CD4-positive, alpha-beta T cell treated with Interleukin-4 for 4 hours (primary cell): ENCODE measurements at regions not wholly inside any gene's neighbourhood (a gene's known extent, or its start where the extent isn't known, plus 50 kb on each side); places are given as distances from the start of the nearest gene placed in this dataset.

ENCODE experiments used
- DNase-seq: peaks from one replicate; pipeline ENCODE4 v3.0.0-alpha.2; 2020

DNA sequence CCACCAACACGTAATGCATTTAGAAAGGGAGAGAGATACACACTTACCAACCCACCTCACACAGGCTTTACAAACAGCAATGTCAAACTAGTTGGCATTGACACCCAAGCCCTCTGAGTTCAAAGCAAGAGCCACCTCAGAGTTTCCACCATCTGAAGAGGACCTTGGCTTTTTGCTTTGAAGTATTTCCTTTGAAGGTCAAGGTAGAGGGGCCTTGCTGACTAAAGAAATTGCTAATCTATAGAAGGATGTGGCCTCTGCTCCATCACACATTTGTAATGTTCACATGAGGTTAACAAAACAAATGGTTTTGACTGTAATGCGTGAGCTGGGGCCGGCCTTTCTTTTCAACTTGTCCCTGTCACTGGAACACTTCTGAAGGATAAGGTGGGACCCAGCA lies 117.7 kb downstream of the POLR2M start:
- no peak for DNase-seq

DNA sequence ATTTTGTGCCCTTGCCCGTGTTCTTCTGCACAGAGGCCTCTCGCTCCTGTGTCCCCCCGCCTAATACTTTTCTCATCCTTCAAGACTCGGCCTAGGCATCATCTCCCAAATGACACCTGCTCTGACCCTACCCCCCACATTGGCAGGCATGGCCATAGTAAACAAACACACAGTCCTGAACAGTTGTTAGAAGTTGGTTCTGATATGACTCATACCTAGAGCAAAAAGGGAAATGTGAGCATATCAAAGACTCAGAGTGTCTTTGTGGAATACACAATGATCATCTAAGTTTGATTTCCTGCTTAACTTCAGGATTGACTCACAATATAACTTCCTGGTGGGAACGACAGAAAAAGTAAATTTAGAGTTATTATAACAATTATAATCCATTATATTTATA lies 120.5 kb downstream of the POLR2M start:
- no peak for DNase-seq

DNA sequence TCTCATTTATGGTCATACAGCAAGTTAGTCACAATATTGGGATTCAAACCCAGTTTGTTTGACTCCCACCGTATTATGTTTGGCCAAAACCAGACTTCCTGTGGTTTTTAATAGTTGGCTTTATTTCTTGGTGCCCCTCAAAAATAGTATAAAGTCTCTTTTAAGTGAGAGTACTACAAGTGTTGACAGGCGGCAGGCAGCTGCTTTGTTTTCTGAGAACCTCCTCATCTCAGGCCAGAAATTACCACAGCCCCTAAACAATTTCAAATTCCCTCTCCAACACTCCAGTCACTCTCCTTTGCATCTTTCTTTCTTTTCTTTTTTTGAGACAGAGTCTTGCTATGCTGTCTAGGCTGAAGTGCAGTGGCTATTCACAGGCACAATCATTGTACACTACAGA lies 121.5 kb downstream of the POLR2M start:
- DNase-seq, result no peak

DNA sequence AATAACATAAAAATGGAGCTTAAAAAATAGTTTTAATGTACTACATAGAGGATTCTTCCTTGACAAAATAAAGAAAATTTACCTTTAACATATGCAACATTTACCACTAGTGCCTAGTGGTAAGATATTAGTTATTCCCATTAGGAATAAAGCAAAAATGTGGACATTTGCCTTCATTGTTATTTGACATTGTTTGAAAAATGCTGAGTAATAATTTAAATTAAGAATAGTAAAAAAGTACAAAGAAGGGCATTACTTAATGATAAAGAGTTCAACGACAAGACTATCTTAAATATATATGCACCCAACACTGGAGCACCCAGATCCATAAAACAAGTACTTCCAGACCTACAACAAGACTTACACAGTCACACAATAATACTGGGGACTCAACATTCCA lies 125.7 kb downstream of the POLR2M start:
- DNase-seq, result no peak

DNA sequence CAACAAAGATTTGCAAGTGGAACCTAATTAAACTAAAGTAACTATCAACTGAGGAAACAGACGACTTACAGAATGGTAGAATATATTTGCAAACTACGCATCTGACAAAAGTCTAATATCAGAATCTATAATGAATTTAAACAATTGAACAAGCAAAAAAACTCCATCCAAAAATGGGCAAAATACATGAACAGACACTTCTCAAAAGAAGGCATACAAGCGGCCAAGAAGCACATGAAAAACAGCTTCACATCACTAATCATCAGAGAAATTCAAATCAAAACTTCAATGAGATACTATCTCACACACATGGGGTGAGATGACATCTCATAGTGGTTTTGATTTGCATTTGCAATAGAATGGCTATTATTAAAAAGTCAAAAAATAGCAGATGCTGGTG lies 128.6 kb downstream of the POLR2M start:
- DNase-seq, result no peak

DNA sequence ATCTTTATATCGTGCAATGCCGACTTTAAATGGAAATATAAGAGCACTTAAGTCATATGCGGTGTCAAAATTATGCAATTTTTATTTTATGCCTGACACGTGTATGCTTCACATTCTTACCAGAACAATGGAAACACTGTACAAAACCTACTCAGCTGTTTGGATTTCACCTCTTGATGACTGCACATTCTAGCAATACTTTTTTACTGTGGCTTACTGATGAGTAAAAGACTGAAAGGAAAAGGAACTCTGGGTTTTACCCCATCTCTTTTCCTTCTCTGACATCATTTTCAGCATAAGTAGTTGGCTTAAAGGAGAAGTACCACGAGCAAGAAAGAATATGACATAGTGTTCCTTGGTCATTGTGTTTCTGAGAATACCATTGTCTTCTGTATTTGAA lies 142.8 kb downstream of the POLR2M start:
- no peak for DNase-seq

DNA sequence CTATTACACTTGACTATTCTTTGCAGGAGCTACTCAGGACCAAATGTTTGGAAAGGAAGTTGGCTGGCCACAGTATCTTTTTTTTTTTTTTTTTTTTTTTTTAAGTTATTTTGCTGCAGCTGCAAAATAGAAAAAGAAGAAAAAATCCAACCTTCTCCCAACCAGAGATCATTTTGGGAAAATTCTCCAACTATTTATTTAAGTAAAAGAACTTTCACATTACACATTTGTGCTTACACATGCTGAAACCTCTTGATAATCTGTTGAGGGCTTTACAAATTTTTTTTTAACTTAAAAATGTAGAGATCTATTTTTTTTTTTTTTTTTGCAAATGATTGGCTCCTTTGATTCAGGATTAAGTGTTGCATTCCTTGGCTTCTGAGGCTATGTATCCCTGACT lies 148.0 kb downstream of the POLR2M start:
- no peak for DNase-seq

DNA sequence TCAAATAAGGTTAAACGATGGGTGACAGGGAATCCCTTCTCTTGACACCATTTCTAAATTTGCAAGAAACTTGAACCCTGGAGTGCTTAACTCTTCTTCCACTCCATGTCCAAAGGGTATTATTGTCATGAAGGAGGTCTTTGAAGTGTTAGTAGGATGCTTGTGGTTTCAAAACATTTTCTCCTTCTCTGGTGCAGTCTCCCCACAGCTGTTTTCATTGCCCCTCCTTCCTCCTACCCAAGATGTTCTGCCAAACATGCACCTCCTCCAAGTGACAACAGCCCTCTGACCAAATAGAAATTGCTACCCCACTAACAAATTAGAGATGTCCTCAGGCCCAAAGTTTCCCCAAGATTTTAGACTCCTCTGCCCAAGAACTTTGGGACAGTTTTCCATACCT lies 151.4 kb downstream of the POLR2M start:
- no peak for DNase-seq

DNA sequence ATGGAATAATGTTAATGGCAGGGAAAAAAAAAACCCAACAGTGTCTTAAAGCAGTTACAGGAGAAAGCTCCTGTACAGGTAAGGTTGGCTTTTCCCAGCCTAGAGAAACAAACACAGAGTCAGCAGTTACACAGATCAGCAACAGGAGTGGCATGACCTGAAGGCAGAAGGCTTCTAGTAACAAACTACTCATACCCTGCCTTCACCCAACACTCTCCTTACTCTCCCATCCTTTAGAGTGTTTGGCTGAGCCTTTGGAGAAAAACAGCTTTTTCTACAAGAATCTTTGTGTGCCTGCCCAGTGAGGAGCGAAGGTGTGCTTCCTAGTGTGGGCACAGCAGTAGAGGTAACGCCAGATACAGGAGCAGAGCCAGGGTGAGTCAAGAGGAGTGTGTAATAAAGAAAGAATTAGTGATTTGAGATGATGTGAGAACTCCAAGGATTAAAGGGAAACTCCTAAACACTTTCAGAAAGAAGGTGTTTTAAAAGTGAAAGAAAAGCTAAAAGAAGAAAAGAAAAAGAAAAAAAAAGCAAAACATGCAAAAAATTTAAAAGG lies 152.7 kb downstream of the POLR2M start:
- no peak for DNase-seq

DNA sequence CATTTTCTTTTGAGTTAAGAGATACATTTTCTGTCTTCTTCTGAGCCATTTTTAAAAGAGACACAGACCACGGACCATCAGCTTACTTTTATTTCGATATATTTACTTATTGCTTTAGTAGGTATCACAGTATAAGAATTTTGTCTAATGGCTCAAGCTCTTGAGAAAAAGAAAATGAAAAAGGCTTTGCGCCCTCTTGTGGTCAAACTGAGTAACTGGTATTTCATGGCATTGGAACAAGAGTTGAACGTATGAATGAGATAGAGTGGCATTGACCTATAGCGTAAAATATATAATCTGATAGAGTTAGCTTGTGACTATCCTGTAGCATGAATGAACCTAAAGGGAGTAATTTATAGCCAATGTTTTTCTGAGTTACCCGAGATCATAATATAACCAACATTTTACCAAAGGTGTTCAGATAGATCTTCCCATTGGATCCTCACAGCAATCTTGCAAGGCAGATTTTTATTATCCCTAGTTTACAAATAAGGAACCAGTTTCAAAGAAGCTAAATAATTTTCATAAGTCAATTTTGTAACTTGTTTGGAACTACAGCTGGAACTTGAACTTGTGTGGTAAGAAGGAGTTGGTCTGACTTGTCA lies 154.6 kb downstream of the POLR2M start:
- peak; percentile 46 for DNase-seq

DNA sequence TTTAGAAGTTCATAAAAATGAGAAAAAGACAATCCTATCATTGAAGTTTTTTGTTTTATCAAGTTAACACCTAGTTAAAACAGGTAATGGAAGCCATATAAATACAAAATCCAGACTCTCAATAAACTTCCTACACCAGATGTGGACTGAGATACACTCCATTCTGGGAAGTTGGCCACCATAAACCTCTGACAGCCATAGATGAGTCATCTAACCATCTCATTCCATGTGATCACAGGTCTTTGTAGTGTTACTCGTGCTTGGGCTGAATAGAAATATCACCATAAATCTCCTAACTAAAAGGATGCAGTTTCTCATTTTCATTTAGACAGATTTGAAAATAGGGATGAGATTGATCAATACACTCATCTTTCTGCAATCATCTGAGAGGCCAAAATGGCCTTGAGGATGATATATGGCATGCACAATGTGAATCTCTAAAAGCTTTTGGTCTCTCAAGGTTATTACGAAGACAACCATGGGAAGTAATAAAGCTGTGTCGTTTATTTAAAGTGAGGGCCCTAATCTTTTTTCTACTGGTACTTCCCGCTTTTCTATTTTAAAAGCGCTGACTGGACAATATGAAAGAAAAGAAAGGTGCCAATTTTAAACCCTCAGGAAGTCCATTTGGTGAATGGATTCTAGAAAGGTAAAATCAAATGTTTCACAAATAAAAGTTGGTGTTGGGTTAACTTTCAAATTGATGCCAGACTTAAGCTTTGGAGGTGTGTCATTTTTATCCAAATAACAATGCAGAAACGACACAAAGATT lies 155.5 kb downstream of the POLR2M start:
- DNase-seq, result no peak

DNA sequence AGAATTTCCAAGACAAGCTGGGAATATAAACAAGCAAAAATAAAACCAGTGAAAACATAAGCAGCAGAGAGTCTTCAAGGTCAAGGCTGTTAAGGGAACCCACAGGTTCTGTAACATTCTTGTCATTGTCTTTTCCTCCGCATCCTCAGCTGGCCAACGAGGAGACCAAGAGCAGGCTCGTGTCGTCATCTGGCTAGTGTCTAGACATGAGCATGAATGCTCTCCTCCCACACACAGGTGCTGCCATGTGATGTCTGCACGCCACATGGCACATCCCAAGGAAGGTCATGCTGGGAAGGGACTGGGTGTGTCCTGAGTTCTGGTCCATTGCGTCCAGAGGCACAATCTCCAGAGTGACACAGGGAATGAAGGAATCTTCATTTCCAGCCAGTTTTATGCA lies 156.2 kb downstream of the POLR2M start:
- DNase-seq, result no peak

DNA sequence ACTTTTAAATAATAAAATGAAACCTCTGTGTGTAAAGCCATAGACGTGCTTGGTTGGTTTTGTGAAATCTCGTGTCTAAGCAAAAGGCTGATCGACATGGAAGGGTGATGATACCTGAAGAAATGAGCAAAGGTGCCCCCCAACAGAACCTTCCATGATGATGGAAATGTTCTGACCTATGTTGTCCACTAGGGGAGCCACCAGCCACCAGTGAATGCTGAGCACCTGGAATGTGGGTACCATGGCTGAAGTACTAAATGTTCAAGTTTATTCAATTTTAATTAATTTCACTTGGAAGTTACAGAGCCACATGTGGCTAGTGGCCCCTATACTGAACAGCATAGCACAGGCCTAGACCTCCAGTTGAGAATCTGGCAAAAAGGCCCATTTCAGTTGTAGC lies 158.8 kb downstream of the POLR2M start:
- DNase-seq, result no peak

DNA sequence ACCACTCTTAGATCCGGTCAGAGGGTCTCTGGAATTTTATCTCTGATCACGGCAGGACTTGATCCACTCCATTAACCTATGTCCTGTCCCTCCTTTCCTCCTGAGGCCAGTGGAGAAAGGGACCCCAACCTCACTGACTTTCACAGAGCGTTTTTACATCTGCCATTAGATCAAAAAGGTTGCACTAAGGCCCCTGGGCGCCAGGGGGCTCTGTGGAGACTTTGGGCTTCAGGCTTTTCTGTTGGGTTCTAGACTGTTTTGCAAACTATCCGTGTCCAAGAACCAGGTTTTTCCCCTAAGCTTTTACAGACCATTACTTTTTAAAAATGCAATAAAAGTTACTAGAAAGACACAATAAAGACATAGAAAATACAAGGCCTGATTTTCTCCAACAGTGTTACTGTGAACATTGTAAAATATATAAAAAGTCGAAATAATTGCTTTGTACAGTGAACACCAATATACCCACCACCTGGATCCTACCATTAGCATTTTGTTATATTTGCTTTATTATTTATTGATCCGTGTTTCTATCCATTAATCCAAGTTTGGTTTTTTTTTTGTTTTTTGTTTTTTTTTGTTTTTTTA lies 159.7 kb downstream of the POLR2M start:
- peak; percentile 26 for DNase-seq

DNA sequence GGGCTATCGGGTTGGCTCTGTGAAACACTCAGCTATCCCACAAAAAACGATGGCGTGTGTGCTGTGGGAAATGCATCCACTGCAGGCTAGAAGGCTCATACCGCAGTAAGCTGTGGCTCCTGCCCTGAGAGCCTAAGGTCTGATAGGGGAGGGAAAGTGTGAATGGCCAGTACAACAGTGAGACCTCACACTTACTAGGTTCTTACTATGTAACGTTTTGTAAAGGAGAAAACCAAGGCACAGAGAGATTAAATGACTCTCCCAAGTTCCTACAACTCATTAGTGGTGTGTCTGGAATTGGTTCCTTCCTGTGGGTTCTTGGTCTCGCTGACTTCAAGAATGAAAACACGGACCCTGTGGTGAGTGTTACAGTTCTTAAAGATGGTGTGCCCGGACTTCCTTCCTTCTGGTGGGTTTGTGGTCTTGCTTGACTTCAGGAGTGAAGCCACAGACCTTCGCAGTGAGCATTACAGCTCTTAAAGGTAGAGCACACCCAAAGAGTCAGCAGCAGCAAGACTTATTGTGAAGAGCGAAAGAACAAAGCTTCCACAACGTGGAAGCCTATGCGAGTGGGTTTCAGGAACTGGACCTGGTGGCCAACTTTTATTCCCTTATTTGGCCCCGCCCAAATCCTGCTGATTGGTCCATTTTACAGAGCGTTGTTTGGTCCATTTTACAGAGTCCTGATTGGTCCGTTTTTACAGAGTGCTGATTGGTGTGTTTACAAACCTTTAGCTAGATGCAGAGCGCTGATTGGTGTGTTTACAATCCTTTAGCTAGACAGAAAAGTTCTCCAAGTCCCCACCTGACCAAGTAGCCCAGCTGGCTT lies 161.7 kb downstream of the POLR2M start:
- no peak for DNase-seq

DNA sequence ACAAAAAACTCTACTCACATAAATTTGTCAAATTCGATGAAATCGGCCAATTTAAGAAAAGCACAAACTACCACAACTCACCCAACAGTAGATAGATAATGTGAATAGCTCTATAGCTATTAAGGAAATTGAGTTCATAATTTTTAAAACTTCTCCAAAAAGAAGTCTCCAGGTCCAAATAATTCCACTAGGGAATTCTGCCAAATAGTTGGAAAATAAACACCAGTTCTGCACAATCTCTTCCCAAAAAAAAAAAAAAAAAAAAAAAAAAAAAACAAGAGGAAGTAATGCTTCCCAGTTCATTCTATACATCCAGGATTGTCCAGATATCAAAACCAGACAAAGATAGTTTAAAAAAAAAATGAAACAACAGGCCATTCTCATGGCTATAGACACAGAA lies 164.2 kb downstream of the POLR2M start:
- no peak for DNase-seq

DNA sequence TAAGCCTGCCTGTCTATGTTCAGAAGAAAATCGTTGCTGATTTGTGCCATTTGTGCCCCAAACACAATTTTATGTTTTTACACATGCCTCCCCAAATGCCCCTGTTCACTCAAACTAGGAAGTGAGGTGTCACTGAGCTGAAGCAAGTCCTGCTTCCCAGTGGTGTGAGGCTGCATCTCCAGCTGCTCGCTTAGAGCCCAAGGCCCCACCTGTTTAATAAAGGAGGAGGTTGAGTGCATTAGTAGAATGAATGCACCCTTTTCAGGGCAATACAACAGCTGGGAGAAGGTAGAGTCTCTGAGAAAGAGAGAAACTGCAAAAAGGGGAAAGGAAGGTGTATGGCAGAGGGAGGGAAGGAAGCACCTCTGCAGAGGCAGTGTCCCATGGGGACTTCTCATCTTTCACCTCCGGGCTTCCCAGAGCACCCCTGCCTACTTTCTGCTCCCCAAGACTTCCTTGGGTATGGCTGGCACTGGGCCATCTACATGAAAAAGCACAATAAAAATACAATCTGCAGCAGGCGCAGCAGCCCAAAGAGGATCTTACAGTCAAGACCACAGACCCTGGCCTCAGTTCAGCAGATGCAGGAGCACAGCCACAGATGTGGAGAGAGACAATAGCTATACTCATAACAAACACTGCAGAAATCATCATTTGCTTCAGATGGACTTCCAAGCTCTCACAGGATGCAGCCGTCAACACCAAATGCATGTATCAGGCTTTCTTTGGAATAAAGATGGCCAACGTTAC lies 165.9 kb downstream of the POLR2M start:
- DNase-seq, result no peak

DNA sequence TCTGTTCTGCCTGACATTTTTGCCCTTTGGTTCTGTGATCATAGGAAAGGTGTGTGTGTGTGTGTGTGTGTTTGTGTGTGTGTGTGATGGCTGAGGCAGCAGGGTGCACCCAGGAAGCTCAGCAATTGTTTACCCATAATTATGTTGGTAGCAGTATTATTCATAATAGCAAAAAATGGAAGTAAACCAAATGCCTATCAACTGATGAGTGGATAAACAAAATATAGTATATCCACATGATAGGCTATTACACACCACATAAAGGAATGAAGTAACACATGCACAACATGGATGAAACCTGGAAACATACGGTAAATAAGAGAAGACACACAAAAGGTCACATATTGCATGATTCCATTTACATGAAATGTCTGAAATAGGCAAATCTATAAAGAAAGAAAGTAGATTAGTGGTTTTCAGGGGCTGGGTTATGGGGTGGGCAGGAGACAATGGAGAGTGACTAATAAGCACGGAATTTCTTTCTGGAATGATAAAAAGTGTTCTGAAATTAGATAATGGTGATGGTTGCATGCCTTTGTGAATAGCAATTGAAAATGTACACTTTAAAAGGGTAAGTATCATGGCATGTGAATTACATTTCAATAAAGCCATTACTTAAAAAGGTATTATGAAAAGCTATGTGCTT lies 167.2 kb downstream of the POLR2M start:
- no peak for DNase-seq

DNA sequence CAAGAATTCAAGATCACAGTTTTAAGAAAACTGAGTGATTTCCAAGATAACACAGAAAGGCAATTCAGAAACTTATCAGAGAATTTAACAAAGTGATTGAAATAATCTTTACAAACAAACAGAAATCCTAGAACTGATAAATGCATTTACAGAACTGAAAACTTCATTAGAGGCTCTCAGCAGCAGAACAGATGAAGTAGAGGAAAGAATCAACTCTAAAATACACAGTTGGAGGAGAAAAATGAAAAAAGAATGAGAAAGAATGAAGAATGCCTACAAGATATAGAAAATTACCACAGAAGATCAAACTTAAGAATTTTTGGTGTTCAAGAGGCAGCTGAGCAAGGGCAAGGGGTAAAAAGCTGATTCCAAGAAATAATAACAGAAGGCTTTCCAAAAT lies 168.8 kb downstream of the POLR2M start:
- no peak for DNase-seq

DNA sequence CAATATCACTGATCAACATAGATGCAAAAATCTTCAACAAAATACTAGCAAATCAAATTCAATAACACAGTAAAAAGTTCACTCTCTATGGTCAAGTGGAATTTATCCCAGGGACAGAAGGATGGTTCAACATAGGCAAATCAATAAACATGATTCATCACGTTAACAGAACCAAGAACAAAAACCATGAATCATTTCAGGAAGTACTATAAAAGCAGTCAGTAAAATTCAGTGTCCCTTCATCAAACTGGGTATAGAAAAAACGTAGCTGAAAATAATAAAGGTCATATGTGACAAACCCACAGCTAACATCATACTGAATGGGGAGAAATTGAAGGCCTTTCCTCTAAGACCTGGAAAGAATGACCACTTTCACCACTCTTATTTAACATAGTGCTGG lies 172.1 kb downstream of the POLR2M start:
- no peak for DNase-seq

DNA sequence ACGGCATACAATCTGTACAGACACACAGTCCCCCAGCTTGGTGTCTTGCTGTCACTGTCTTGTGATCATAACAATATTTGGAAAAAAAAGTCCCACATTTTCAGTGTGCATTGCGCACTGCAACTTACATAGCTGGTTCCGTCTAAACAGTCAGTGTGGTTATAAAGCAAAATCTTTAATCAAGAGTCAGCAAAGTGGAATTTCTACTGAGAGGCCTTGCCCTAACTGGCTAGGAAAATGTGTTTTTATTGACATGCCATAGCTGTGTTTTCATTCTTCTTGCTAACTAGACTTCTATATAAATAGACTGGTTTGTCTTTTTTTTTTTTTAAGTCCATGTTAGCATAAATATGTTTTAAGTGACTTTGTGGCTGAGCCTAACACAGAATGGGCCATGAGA lies 174.8 kb downstream of the POLR2M start:
- no peak for DNase-seq

DNA sequence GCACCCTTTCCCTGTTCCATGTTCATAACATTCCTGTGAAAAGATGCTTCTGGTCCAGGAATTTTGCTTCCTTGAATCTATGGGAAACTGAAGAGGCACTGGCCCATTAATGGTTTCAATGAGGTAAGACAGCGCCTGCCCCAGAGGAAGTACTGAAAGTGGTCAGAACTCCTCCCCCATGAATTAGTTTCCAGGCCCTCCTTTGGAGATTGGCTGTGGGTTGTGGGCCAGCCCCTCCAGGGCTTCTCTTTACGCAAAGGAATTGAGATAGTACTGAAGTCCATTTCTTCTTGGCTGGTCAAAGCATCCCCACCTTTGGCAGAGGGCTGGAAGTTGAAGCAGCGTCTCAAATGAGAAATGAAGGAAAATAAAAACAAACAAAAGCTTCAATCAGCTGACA lies 175.5 kb downstream of the POLR2M start:
- no peak for DNase-seq
